Neural progenitor cell (in vitro differentiated cells): ENCODE measurements at regions not wholly inside any gene's neighbourhood (a gene's known extent, or its start where the extent isn't known, plus 50 kb on each side); places are given as distances from the start of the nearest gene placed in this dataset.

ENCODE experiments used
- EZH2 ChIP-seq: fragments of 200-600 bp; sonication (generic); IDR thresholded peaks from 2 replicates; pipeline ENCODE4 v1.6.1; 2017; ENCODE audit warnings: antibody characterized with exemption, mild to moderate bottlenecking, moderate library complexity
- EZH2phosphoT487 ChIP-seq: fragments of 200-600 bp; sonication (generic); IDR thresholded peaks from 2 replicates; pipeline ENCODE4 v1.6.1; 2017; ENCODE audit warnings: antibody characterized with exemption
- TF ChIP-seq, protein P1 (sequence below): fragments of 200-600 bp; sonication (generic); IDR thresholded peaks from 2 replicates; pipeline ENCODE4 v1.5.1; 2017; ENCODE audit warnings: antibody characterized with exemption, mild to moderate bottlenecking

DNA sequence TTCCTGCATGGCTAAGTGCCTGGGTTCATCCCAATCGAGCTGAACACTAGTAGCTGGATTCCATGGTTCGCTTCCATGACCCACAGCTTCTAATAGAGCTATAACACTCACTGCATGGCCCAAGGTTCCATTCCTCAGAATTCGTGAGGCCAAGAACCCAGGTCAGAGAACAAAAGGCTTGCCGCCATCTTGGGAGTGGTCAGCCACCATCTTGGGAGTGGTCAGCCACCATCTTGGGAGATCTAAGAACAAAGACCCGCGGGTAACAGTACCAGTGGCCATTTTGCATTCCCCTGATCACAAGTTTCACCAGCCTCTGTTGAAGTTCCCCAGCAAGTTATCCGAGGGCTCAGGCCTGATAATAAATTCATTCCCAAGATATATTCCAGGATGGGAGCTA, 179.6 kb downstream of the LMBRD1 start:
- TF ChIP-seq, protein P1, sequence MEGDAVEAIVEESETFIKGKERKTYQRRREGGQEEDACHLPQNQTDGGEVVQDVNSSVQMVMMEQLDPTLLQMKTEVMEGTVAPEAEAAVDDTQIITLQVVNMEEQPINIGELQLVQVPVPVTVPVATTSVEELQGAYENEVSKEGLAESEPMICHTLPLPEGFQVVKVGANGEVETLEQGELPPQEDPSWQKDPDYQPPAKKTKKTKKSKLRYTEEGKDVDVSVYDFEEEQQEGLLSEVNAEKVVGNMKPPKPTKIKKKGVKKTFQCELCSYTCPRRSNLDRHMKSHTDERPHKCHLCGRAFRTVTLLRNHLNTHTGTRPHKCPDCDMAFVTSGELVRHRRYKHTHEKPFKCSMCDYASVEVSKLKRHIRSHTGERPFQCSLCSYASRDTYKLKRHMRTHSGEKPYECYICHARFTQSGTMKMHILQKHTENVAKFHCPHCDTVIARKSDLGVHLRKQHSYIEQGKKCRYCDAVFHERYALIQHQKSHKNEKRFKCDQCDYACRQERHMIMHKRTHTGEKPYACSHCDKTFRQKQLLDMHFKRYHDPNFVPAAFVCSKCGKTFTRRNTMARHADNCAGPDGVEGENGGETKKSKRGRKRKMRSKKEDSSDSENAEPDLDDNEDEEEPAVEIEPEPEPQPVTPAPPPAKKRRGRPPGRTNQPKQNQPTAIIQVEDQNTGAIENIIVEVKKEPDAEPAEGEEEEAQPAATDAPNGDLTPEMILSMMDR = no peak
- TF ChIP-seq EZH2phosphoT487 = no peak
- no peak for TF ChIP-seq EZH2
